H7 (cell line): ENCODE measurements at regions not wholly inside any gene's neighbourhood (a gene's known extent, or its start where the extent isn't known, plus 50 kb on each side); places are given as distances from the start of the nearest gene placed in this dataset.

Experiments used
- DNase-seq: peaks from one replicate; pipeline ENCODE4 v3.0.0; 2012
- H3K27me3 ChIP-seq: 2 replicates; pipeline ENCODE4 v1.6.0; 2011; ENCODE audit warnings: mild to moderate bottlenecking, low read length; ENCODE audit not compliant: control insufficient read depth, insufficient read depth
- H3K36me3 ChIP-seq: replicated peaks from 2 replicates; pipeline ENCODE4 v1.5.1; 2011; ENCODE audit warnings: low read length; ENCODE audit not compliant: control insufficient read depth, insufficient read depth
- H3K4me3 ChIP-seq: 2 replicates; pipeline ENCODE4 v1.5.1; 2011; ENCODE audit warnings: low read depth, mild to moderate bottlenecking, control low read depth, low read length, moderate library complexity; ENCODE audit not compliant: insufficient read depth

GRCh38 chr10:71033396-71033980 lies 145.1 kb upstream of the PCBD1 start:
- peak; percentile 73 for DNase-seq
- no peak overlapping the region for H3K4me3 ChIP-seq
- no peaks in the 10 kb centered on the region for H3K27me3 ChIP-seq
- no peaks in the 10 kb centered on the region for H3K36me3 ChIP-seq

- no peak for DNase-seq
- H3K27me3 ChIP-seq, result no peaks in the 10 kb centered on the region
- no peaks in the 10 kb centered on the region for H3K36me3 ChIP-seq
- no peak overlapping the region for H3K4me3 ChIP-seq
Measured at GRCh38 chr10:71035511-71036296, 147.3 kb upstream of the PCBD1 start.

- Histone ChIP-seq H3K36me3 (no peaks in the 10 kb centered on the region), H3K4me3 (no peak overlapping the region), H3K27me3 (no peaks in the 10 kb centered on the region)
- no peak for DNase-seq
Measured at GRCh38 chr10:71036297-71036966, 148.1 kb upstream of the PCBD1 start.

- H3K27me3 ChIP-seq, result no peaks in the 10 kb centered on the region
- H3K36me3 ChIP-seq, result no peaks in the 10 kb centered on the region
- H3K4me3 ChIP-seq, result no peak overlapping the region
- no peak for DNase-seq
Measured at GRCh38 chr10:71038091-71038633, 149.8 kb upstream of the PCBD1 start.

GRCh38 chr10:71038921-71039320 lies 150.6 kb upstream of the PCBD1 start:
- Histone ChIP-seq H3K36me3 (no peaks in the 10 kb centered on the region), H3K4me3 (no peak overlapping the region)
- DNase-seq, result no peak

GRCh38 chr10:71039551-71039950 lies 151.2 kb upstream of the PCBD1 start:
- no peaks in the 10 kb centered on the region for H3K27me3 ChIP-seq
- no peak for DNase-seq
- H3K36me3 ChIP-seq, result no peaks in the 10 kb centered on the region
- H3K4me3 ChIP-seq, result no peak overlapping the region

More at GRCh38 chr10:71038921-71039320, 150.6 kb upstream of the PCBD1 start:
- H3K27me3 ChIP-seq, result no peaks in the 10 kb centered on the region

GRCh38 chr10:71040343-71040742 lies 152.0 kb upstream of the PCBD1 start:
- Histone ChIP-seq H3K27me3 (no peaks in the 10 kb centered on the region), H3K36me3 (no peaks in the 10 kb centered on the region), H3K4me3 (no peak overlapping the region)
- DNase-seq, result no peak

- no peak for DNase-seq
- H3K36me3 ChIP-seq, result no peaks in the 10 kb centered on the region
- H3K4me3 ChIP-seq, result no peak overlapping the region
- H3K27me3 ChIP-seq, result no peaks in the 10 kb centered on the region
Measured at GRCh38 chr10:71040846-71041605, 152.7 kb upstream of the PCBD1 start.

- Histone ChIP-seq H3K36me3 (no peaks in the 10 kb centered on the region), H3K27me3 (no peaks in the 10 kb centered on the region), H3K4me3 (no peak overlapping the region)
- no peak for DNase-seq
Measured at GRCh38 chr10:71042216-71042615, 153.9 kb upstream of the PCBD1 start.

GRCh38 chr10:71042699-71043098 lies 154.3 kb upstream of the PCBD1 start:
- Histone ChIP-seq H3K27me3 (no peaks in the 10 kb centered on the region), H3K4me3 (no peak overlapping the region), H3K36me3 (no peaks in the 10 kb centered on the region)
- no peak for DNase-seq

GRCh38 chr10:71043858-71044257 lies 155.5 kb upstream of the PCBD1 start:
- H3K27me3 ChIP-seq, result no peaks in the 10 kb centered on the region
- H3K4me3 ChIP-seq, result no peak overlapping the region
- DNase-seq, result no peak
- H3K36me3 ChIP-seq, result no peaks in the 10 kb centered on the region

GRCh38 chr10:71044720-71045119 lies 156.4 kb upstream of the PCBD1 start:
- Histone ChIP-seq H3K27me3 (no peaks in the 10 kb centered on the region), H3K36me3 (no peaks in the 10 kb centered on the region), H3K4me3 (no peak overlapping the region)
- no peak for DNase-seq

GRCh38 chr10:71045204-71045809 lies 156.9 kb upstream of the PCBD1 start:
- no peak for DNase-seq
- Histone ChIP-seq H3K36me3 (no peaks in the 10 kb centered on the region), H3K27me3 (no peaks in the 10 kb centered on the region), H3K4me3 (no peak overlapping the region)

- Histone ChIP-seq H3K27me3 (no peaks in the 10 kb centered on the region), H3K4me3 (no peak overlapping the region), H3K36me3 (no peaks in the 10 kb centered on the region)
- DNase-seq, result no peak
Measured at GRCh38 chr10:71045936-71046335, 157.6 kb upstream of the PCBD1 start.
